ENCODE measurements at regions not wholly inside any gene's neighbourhood (a gene's known extent, or its start where the extent isn't known, plus 50 kb on each side); places are given as distances from the start of the nearest gene placed in this dataset.
A peak's percentile ranks its signal among the peaks of the same experiment; 100 is the strongest.

- no peak for DNase-seq (ENCODE audit: low read depth)
- no peak for TF ChIP-seq CTCF (conservative IDR thresholded peaks at IDR 0.05; ENCODE audit: low read depth, low read length)
- no peak overlapping the region for H3K4me3 ChIP-seq (ENCODE audit: low read length)
Observed at GRCh38 chr6:76275746-76276145, 203.3 kb upstream of the IMPG1 start.

GRCh38 chr6:76264468-76264867 lies 192.0 kb upstream of the IMPG1 start:
- H3K4me3 ChIP-seq (ENCODE audit: low read length), result no peak overlapping the region

GRCh38 chr6:76262240-76262639 lies 189.8 kb upstream of the IMPG1 start:
- no peak for TF ChIP-seq CTCF (conservative IDR thresholded peaks at IDR 0.05; ENCODE audit: low read depth, low read length)
- DNase-seq (ENCODE audit: low read depth), result no peak

More at GRCh38 chr6:76264468-76264867, 192.0 kb upstream of the IMPG1 start:
- no peak for DNase-seq (ENCODE audit: low read depth)
- TF ChIP-seq CTCF (conservative IDR thresholded peaks at IDR 0.05; ENCODE audit: low read depth, low read length), result no peak

GRCh38 chr6:76250666-76251065 lies 178.2 kb upstream of the IMPG1 start:
- no peak overlapping the region for H3K4me3 ChIP-seq (ENCODE audit: low read length)
- no peak for DNase-seq (ENCODE audit: low read depth)
- TF ChIP-seq CTCF (conservative IDR thresholded peaks at IDR 0.05; ENCODE audit: low read depth, low read length), result no peak

More at GRCh38 chr6:76262240-76262639, 189.8 kb upstream of the IMPG1 start:
- H3K4me3 ChIP-seq (ENCODE audit: low read length), result no peak overlapping the region

- TF ChIP-seq CTCF (conservative IDR thresholded peaks at IDR 0.05; ENCODE audit: low read depth, low read length), result no peak
Observed at GRCh38 chr6:76247527-76247926, 175.1 kb upstream of the IMPG1 start.

GRCh38 chr6:76240092-76240491 lies 167.6 kb upstream of the IMPG1 start:
- H3K4me3 ChIP-seq (ENCODE audit: low read length), result no peak overlapping the region
- TF ChIP-seq CTCF (conservative IDR thresholded peaks at IDR 0.05; ENCODE audit: low read depth, low read length), result no peak
- DNase-seq (ENCODE audit: low read depth), result no peak

More at GRCh38 chr6:76247527-76247926, 175.1 kb upstream of the IMPG1 start:
- H3K4me3 ChIP-seq (ENCODE audit: low read length), result no peak overlapping the region
- peak; percentile 5 for DNase-seq (ENCODE audit: low read depth)

GRCh38 chr6:76230711-76231110 lies 158.2 kb upstream of the IMPG1 start:
- DNase-seq (ENCODE audit: low read depth), result no peak
- H3K4me3 ChIP-seq (ENCODE audit: low read length), result no peak overlapping the region
- TF ChIP-seq CTCF (conservative IDR thresholded peaks at IDR 0.05; ENCODE audit: low read depth, low read length), result peak; percentile 2
